ENCODE measurements at regions not wholly inside any gene's neighbourhood (a gene's known extent, or its start where the extent isn't known, plus 50 kb on each side); places are given as distances from the start of the nearest gene placed in this dataset.
"Not testable (repeated sequence)": the region's sequence is repeated elsewhere in the genome, so short reads cannot be mapped to it uniquely, and the experiment has no call there.

GRCh38 chr10:33101392-33101787, 143.4 kb upstream of the ITGB1 start:
- no peak for DNase-seq (ENCODE audit: low read depth)

GRCh38 chr10:33100781-33101391, 142.9 kb upstream of the ITGB1 start:
- no peak for DNase-seq (ENCODE audit: low read depth)

GRCh38 chr10:33099748-33100147, 141.7 kb upstream of the ITGB1 start:
- DNase-seq (ENCODE audit: low read depth) = no peak

- no peak for DNase-seq (ENCODE audit: low read depth)
These were observed 141.1 kb upstream of the ITGB1 start for GRCh38 chr10:33098951-33099663.

GRCh38 chr10:33095867-33096815, 138.1 kb upstream of the ITGB1 start:
- no peak for DNase-seq (ENCODE audit: low read depth)

- DNase-seq (ENCODE audit: low read depth) = no peak
These were observed 136.4 kb upstream of the ITGB1 start for GRCh38 chr10:33094263-33095051.

- no peak for DNase-seq (ENCODE audit: low read depth)
These were observed 135.3 kb upstream of the ITGB1 start for GRCh38 chr10:33093362-33093761.

- DNase-seq (ENCODE audit: low read depth) = no peak
These were observed 134.6 kb upstream of the ITGB1 start for GRCh38 chr10:33092596-33092995.

- DNase-seq (ENCODE audit: low read depth) = no peak
These were observed 133.2 kb upstream of the ITGB1 start for GRCh38 chr10:33091201-33091600.

GRCh38 chr10:33088990-33089389, 131.0 kb upstream of the ITGB1 start:
- no peak for DNase-seq (ENCODE audit: low read depth)

- DNase-seq (ENCODE audit: low read depth) = no peak
These were observed 129.9 kb upstream of the ITGB1 start for GRCh38 chr10:33087922-33088321.

GRCh38 chr10:33087152-33087551, 129.1 kb upstream of the ITGB1 start:
- DNase-seq (ENCODE audit: low read depth) = no peak

- no peak for DNase-seq (ENCODE audit: low read depth)
These were observed 128.1 kb upstream of the ITGB1 start for GRCh38 chr10:33086100-33086499.

GRCh38 chr10:33085313-33085833, 127.3 kb upstream of the ITGB1 start:
- no peak for DNase-seq (ENCODE audit: low read depth)

- DNase-seq (ENCODE audit: low read depth) = no peak
These were observed 126.4 kb upstream of the ITGB1 start for GRCh38 chr10:33084453-33084852.

GRCh38 chr10:33082373-33082895, 124.4 kb upstream of the ITGB1 start:
- no peak for DNase-seq (ENCODE audit: low read depth)

GRCh38 chr10:33080467-33080866, 122.4 kb upstream of the ITGB1 start:
- DNase-seq (ENCODE audit: low read depth) = not testable (repeated sequence)

GRCh38 chr10:33074443-33074842, 116.4 kb upstream of the ITGB1 start:
- DNase-seq (ENCODE audit: low read depth) = no peak

- no peak for DNase-seq (ENCODE audit: low read depth)
These were observed 115.8 kb upstream of the ITGB1 start for GRCh38 chr10:33073641-33074415.

GRCh38 chr10:33071857-33072256, 113.8 kb upstream of the ITGB1 start:
- no peak for DNase-seq (ENCODE audit: low read depth)

GRCh38 chr10:33070101-33070500, 112.1 kb upstream of the ITGB1 start:
- no peak for DNase-seq (ENCODE audit: low read depth)

Measured in stimulated activated CD4-positive, alpha-beta T cell treated with anti-CD3 and anti-CD28 coated beads, Interleukin-2, amount 100 ng/mL, for 4 hours (primary cell).